Cardiac fibroblast (primary cell): ENCODE measurements at regions not wholly inside any gene's neighbourhood (a gene's known extent, or its start where the extent isn't known, plus 50 kb on each side); places are given as distances from the start of the nearest gene placed in this dataset.
"Not testable (repeated sequence)": the region's sequence is repeated elsewhere in the genome, so short reads cannot be mapped to it uniquely, and the experiment has no call there.

Experiments used
- DNase-seq, 2 donors: peaks; one replicate each; pipeline versions ENCODE4 v3.0.0 to v3.0.0-alpha.2; 2010; ENCODE audit warnings: low read depth in 2 of 2
- H3K4me3 ChIP-seq, 2 donors: replicated peaks in 1 of 2; 1 replicate in 1 of 2; 2 replicates in 1 of 2; pipeline ENCODE4 v1.5.1; 2011; ENCODE audit warnings: low read depth in 2 of 2, low read length in 2 of 2, mild to moderate bottlenecking in 2 of 2, moderate library complexity in 1 of 2
- CTCF ChIP-seq: IDR thresholded peaks from one replicate; pipeline ENCODE4 v1.5.1; 2011; ENCODE audit warnings: low read depth, mild to moderate bottlenecking, low read length, inconsistent platforms

GRCh38 chr5:29460971-29461559 is 1732.4 kb upstream of the CDH6 start:
- no peak for DNase-seq
- no peak for TF ChIP-seq CTCF
- H3K4me3 ChIP-seq = no peak overlapping the region

GRCh38 chr5:29451004-29451403 is 1742.5 kb upstream of the CDH6 start:
- H3K4me3 ChIP-seq, DNase-seq: not testable (repeated sequence)

- no peak overlapping the region for H3K4me3 ChIP-seq
- no peak for DNase-seq
- no peak for TF ChIP-seq CTCF
Measured at GRCh38 chr5:29414681-29415080, 1778.8 kb upstream of the CDH6 start.

- no peak overlapping the region for H3K4me3 ChIP-seq
- DNase-seq = no peak
- no peak for TF ChIP-seq CTCF
Measured at GRCh38 chr5:29412979-29413378, 1780.5 kb upstream of the CDH6 start.

GRCh38 chr5:29402270-29402669 is 1791.2 kb upstream of the CDH6 start:
- TF ChIP-seq CTCF = no peak
- DNase-seq = no peak
- no peak overlapping the region for H3K4me3 ChIP-seq

GRCh38 chr5:29389993-29390392 is 1803.5 kb upstream of the CDH6 start:
- no peak for TF ChIP-seq CTCF
- no peak overlapping the region for H3K4me3 ChIP-seq
- no peak for DNase-seq

GRCh38 chr5:29387384-29387783 is 1806.1 kb upstream of the CDH6 start:
- no peak for TF ChIP-seq CTCF
- DNase-seq = no peak
- no peak overlapping the region for H3K4me3 ChIP-seq
